NK-92 (cell line): ENCODE measurements at regions not wholly inside any gene's neighbourhood (a gene's known extent, or its start where the extent isn't known, plus 50 kb on each side); places are given as distances from the start of the nearest gene placed in this dataset.

Experiments used
- DNase-seq: peaks from one replicate; lab custom pipeline; 2025; ENCODE audit not compliant: unreplicated experiment; lab: John Stamatoyannopoulos, UW

GRCh38 chr14:97891515-97891914 is 1094.3 kb downstream of the VRK1 start:
- DNase-seq: no peak

- DNase-seq: no peak
Observed at GRCh38 chr14:97894552-97894951, 1097.4 kb downstream of the VRK1 start.

GRCh38 chr14:97900196-97900854 is 1103.1 kb downstream of the VRK1 start:
- no peak for DNase-seq

- DNase-seq: no peak
Observed at GRCh38 chr14:97902630-97903029, 1105.4 kb downstream of the VRK1 start.

- DNase-seq: no peak
Observed at GRCh38 chr14:97903821-97904220, 1106.6 kb downstream of the VRK1 start.

- DNase-seq: no peak
Observed at GRCh38 chr14:97912217-97912616, 1115.0 kb downstream of the VRK1 start.

GRCh38 chr14:97916100-97916499 is 1118.9 kb downstream of the VRK1 start:
- DNase-seq: no peak

GRCh38 chr14:97916669-97917568 is 1119.7 kb downstream of the VRK1 start:
- DNase-seq: no peak

- no peak for DNase-seq
Observed at GRCh38 chr14:97920201-97920600, 1123.0 kb downstream of the VRK1 start.

GRCh38 chr14:97921296-97921695 is 1124.1 kb downstream of the VRK1 start:
- no peak for DNase-seq

- DNase-seq: no peak
Observed at GRCh38 chr14:97924922-97925613, 1127.9 kb downstream of the VRK1 start.

GRCh38 chr14:97930166-97930565 is 1133.0 kb downstream of the VRK1 start:
- no peak for DNase-seq

GRCh38 chr14:97931273-97931672 is 1134.1 kb downstream of the VRK1 start:
- DNase-seq: no peak

GRCh38 chr14:97942921-97943320 is 1145.7 kb downstream of the VRK1 start:
- no peak for DNase-seq

- DNase-seq: no peak
Observed at GRCh38 chr14:97943619-97944018, 1146.4 kb downstream of the VRK1 start.

- no peak for DNase-seq
Observed at GRCh38 chr14:97944380-97944779, 1147.2 kb downstream of the VRK1 start.

GRCh38 chr14:97945631-97946030 is 1148.4 kb downstream of the VRK1 start:
- no peak for DNase-seq

- no peak for DNase-seq
Observed at GRCh38 chr14:97946240-97946639, 1149.1 kb downstream of the VRK1 start.

GRCh38 chr14:97946641-97947040 is 1149.5 kb downstream of the VRK1 start:
- DNase-seq: no peak

GRCh38 chr14:97948841-97949240 is 1151.7 kb downstream of the VRK1 start:
- DNase-seq: no peak

GRCh38 chr14:97956581-97957340 is 1159.6 kb downstream of the VRK1 start:
- no peak for DNase-seq
